Tibial nerve (tissue), 4 donors: ENCODE measurements at regions not wholly inside any gene's neighbourhood (a gene's known extent, or its start where the extent isn't known, plus 50 kb on each side); places are given as distances from the start of the nearest gene placed in this dataset.

ENCODE experiments used
- DNase-seq, 2 donors: peaks; one replicate each; pipeline ENCODE4 v3.0.0-alpha.2; 2019; ENCODE audit warnings: low spot score in 2 of 2
- H3K27ac ChIP-seq, 4 donors: fragments of 200-600 bp; sonication (generic) in 3 of 4; one replicate each; pipeline ENCODE4 v1.5.1; 2017 to 2019; ENCODE audit warnings: mild to moderate bottlenecking in 1 of 4
- H3K27me3 ChIP-seq, 2 donors: fragments of 200-600 bp; sonication (generic) in 1 of 2; one replicate each; pipeline versions ENCODE4 v1.5.1 to v1.6.0; 2017 to 2019
- H3K36me3 ChIP-seq, 3 donors: fragments of 200-600 bp; sonication (generic); one replicate each; pipeline ENCODE4 v1.5.1; 2018 to 2019
- H3K4me1 ChIP-seq, 4 donors: fragments of 200-600 bp; sonication (generic) in 3 of 4; one replicate each; pipeline ENCODE4 v1.5.1; 2017 to 2019
- H3K4me3 ChIP-seq, 4 donors: fragments of 200-600 bp; sonication (generic) in 3 of 4; one replicate each; pipeline ENCODE4 v1.5.1; 2017 to 2019; ENCODE audit warnings: mild to moderate bottlenecking in 1 of 4, moderate library complexity in 1 of 4
- H3K9me3 ChIP-seq, 4 donors: fragments of 200-600 bp; sonication (generic) in 3 of 4; one replicate each; pipeline ENCODE4 v1.5.1; 2017 to 2019
- CTCF ChIP-seq, 5 experiments: fragments of 200-600 bp in 3 of 5; fragments of 450-650 bp in 2 of 5; sonication (generic) in 3 of 5; IDR thresholded peaks; one replicate each; pipeline ENCODE4 v1.5.1; 2016 to 2019; ENCODE audit warnings: antibody characterized with exemption in 5 of 5, mild to moderate bottlenecking in 3 of 5, moderate library complexity in 2 of 5
- EP300 ChIP-seq, 2 donors: sonication (generic); formaldehyde crosslinking; IDR thresholded peaks; one replicate each; pipeline ENCODE4 v1.6.1; 2017; ENCODE audit warnings: antibody characterized with exemption in 2 of 2, mild to moderate bottlenecking in 1 of 2
- POLR2A ChIP-seq, 2 donors: fragments of 450-650 bp; IDR thresholded peaks; one replicate each; pipeline ENCODE4 v1.6.1; 2017; ENCODE audit warnings: antibody characterized with exemption in 2 of 2, mild to moderate bottlenecking in 2 of 2, moderate library complexity in 2 of 2
- WGBS, 2 donors: methylation state at CpG; one replicate each; pipeline ENCODE4 v1.1.5; 2018; 5-methylcytosine and 5-hydroxymethylcytosine counted together

- Histone ChIP-seq H3K27ac (peak overlapping the region; percentile 71 to 87 (median 86)), H3K9me3 (peaks cover 0 to 9% (median 0%) of the 10 kb centered on the region in 4 donors), H3K4me1 (peaks cover 0 to 62% (median 32%) of the 10 kb centered on the region in 4 donors), H3K36me3 (no peaks in the 10 kb centered on the region), H3K27me3 (no peaks in the 10 kb centered on the region), H3K4me3 (no peak overlapping the region)
- DNase-seq, result peak; percentile 93 to 97
- WGBS, 2 donors, result 25 to 27% methylated on average over 8 of the region's 8 CpGs
- TF ChIP-seq POLR2A (IDR thresholded peaks at IDR 0.05), result peak in 1 of 2 donors; percentile 48
- peak; percentile 100 for TF ChIP-seq EP300 (IDR thresholded peaks at IDR 0.05)
- peak in 1 of 5 experiments; percentile 16 for TF ChIP-seq CTCF (IDR thresholded peaks at IDR 0.05)
These were observed 62.3 kb downstream of the FOS start for GRCh38 chr14:75340921-75341320.

- no peaks in the 10 kb centered on the region for H3K36me3 ChIP-seq
- TF ChIP-seq EP300 (IDR thresholded peaks at IDR 0.05) (peak in 1 of 2 donors; percentile 5), CTCF (IDR thresholded peaks at IDR 0.05) (no peak)
- H3K9me3 ChIP-seq, result peaks cover 0 to 9% (median 0%) of the 10 kb centered on the region in 4 donors
- no peak for DNase-seq
- peak overlapping the region; percentile 54 to 87 (median 86) for H3K27ac ChIP-seq
- H3K4me3 ChIP-seq, result no peak overlapping the region
- H3K4me1 ChIP-seq, result peaks cover 0 to 56% (median 32%) of the 10 kb centered on the region in 4 donors
- H3K27me3 ChIP-seq, result no peaks in the 10 kb centered on the region
These were observed 63.0 kb downstream of the FOS start for GRCh38 chr14:75341620-75342019.

GRCh38 chr14:75342762-75343599 is 64.4 kb downstream of the FOS start:
- no peaks in the 10 kb centered on the region for H3K27me3 ChIP-seq
- no peak for DNase-seq
- peak overlapping the region in 2 of 4 donors; percentile 87 for H3K27ac ChIP-seq

GRCh38 chr14:75343911-75344310 is 65.3 kb downstream of the FOS start:
- Histone ChIP-seq H3K27ac (peak overlapping the region in 1 of 4 donors; percentile 2), H3K9me3 (peaks cover 0 to 5% (median 0%) of the 10 kb centered on the region in 4 donors), H3K4me3 (no peak overlapping the region), H3K36me3 (no peaks in the 10 kb centered on the region), H3K27me3 (no peaks in the 10 kb centered on the region), H3K4me1 (peaks cover 0 to 47% (median 27%) of the 10 kb centered on the region in 4 donors)
- 68 to 73% methylated on average over 2 of the region's 2 CpGs for WGBS, 2 donors
- DNase-seq, result no peak
- TF ChIP-seq POLR2A (IDR thresholded peaks at IDR 0.05) (no peak), CTCF (IDR thresholded peaks at IDR 0.05) (no peak), EP300 (IDR thresholded peaks at IDR 0.05) (no peak)

More at GRCh38 chr14:75342762-75343599, 64.4 kb downstream of the FOS start:
- Histone ChIP-seq H3K4me1 (peaks cover 0 to 51% (median 32%) of the 10 kb centered on the region in 4 donors), H3K4me3 (no peak overlapping the region), H3K36me3 (no peaks in the 10 kb centered on the region), H3K9me3 (peaks cover 0 to 5% (median 0%) of the 10 kb centered on the region in 4 donors)
- 78 to 82% methylated on average over 4 of the region's 4 CpGs for WGBS, 2 donors
- TF ChIP-seq EP300 (IDR thresholded peaks at IDR 0.05), result no peak
- no peak for TF ChIP-seq POLR2A (IDR thresholded peaks at IDR 0.05)
- no peak for TF ChIP-seq CTCF (IDR thresholded peaks at IDR 0.05)

GRCh38 chr14:75344411-75344810 is 65.8 kb downstream of the FOS start:
- DNase-seq, result no peak
- Histone ChIP-seq H3K27ac (peak overlapping the region in 1 of 4 donors; percentile 2), H3K27me3 (no peaks in the 10 kb centered on the region), H3K4me1 (peaks cover 0 to 42% (median 24%) of the 10 kb centered on the region in 4 donors), H3K36me3 (no peaks in the 10 kb centered on the region), H3K4me3 (no peak overlapping the region), H3K9me3 (peaks cover 0 to 5% (median 0%) of the 10 kb centered on the region in 4 donors)
- 72% methylated on average over 2 of the region's 2 CpGs for WGBS, 2 donors
- TF ChIP-seq POLR2A (IDR thresholded peaks at IDR 0.05) (no peak), CTCF (IDR thresholded peaks at IDR 0.05) (no peak), EP300 (IDR thresholded peaks at IDR 0.05) (no peak)
